Retinal pigment epithelial cell (primary cell): ENCODE measurements at regions not wholly inside any gene's neighbourhood (a gene's known extent, or its start where the extent isn't known, plus 50 kb on each side); places are given as distances from the start of the nearest gene placed in this dataset.

ENCODE experiments used
- DNase-seq: peaks from one replicate; pipeline ENCODE4 v3.0.0-alpha.2; 2010; ENCODE audit warnings: low read depth
- H3K4me3 ChIP-seq: 2 replicates; pipeline ENCODE4 v1.5.1; 2011; ENCODE audit warnings: mild to moderate bottlenecking, low read length, control low read depth, moderate library complexity
- CTCF ChIP-seq: conservative IDR thresholded peaks from 2 replicates; pipeline ENCODE4 v1.5.1; 2011; ENCODE audit warnings: low read depth, low read length, control low read depth, inconsistent platforms

- DNase-seq, result no peak
- H3K4me3 ChIP-seq, result no peak overlapping the region
- TF ChIP-seq CTCF, result no peak
Observed at GRCh38 chr7:36100634-36101033, 52.4 kb upstream of the EEPD1 start.
